OCI-M2 (cell line): ENCODE measurements at regions not wholly inside any gene's neighbourhood (a gene's known extent, or its start where the extent isn't known, plus 50 kb on each side); places are given as distances from the start of the nearest gene placed in this dataset.
"Not testable (repeated sequence)": the region's sequence is repeated elsewhere in the genome, so short reads cannot be mapped to it uniquely, and the experiment has no call there.

Source experiments
- DNase-seq: peaks from one replicate; lab custom pipeline; 2025; ENCODE audit not compliant: unreplicated experiment; lab: John Stamatoyannopoulos, UW

GRCh38 chr20:22815206-22815551 lies 219.9 kb upstream of the SSTR4 start:
- DNase-seq: no peak

DNA sequence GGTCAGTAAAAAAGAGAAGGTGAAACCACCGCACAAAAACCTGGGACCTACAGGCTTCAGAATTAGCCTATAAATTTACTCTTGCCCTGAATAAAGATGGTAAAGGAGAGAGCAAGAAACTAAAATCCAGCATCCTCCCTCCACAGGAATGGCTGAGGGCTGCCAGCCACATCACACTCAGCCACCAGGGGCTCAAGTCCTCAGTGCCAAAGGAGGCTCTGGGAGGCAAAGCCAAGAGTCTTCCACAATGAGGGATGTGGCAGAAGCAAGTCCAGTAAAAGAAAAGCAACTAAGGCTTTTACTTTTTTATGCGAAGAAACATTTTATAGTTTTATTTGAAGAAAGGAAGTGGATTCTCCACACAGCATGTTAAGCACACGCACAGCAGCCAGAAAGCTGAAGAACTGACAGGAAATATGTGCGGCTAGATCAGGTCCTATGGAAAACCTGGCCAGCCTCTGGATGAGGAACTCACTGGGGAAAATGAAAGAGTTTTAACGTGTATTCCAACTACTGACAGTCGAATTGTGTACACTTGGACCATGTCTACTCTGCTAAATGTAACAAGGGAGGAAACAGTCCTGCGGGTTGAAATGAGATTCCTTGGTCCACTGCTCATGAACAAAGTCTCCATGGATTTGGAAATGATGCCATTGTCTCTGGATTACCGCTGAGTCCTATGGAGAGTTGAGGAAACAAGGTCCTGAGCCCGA lies 219.4 kb upstream of the SSTR4 start:
- DNase-seq: no peak

DNA sequence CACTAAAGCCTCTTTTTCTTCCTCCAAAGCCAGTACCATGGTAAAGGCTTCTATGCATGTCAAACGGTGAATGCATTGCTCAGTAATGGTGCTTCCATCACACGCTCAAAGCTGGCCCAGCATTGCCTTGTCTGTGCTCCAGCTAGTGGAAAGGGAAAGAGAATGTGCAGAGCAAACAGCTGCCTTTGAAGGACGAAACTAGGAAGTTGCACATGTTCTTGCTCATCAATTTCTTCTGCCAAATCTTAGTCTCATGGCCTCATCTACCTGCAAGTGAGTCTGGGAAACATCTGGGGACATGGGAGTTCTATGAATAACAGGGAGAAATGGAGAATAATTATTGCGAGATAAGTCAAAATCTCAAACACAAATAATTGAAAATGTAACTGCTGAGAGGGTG lies 216.5 kb upstream of the SSTR4 start:
- no peak for DNase-seq

DNA sequence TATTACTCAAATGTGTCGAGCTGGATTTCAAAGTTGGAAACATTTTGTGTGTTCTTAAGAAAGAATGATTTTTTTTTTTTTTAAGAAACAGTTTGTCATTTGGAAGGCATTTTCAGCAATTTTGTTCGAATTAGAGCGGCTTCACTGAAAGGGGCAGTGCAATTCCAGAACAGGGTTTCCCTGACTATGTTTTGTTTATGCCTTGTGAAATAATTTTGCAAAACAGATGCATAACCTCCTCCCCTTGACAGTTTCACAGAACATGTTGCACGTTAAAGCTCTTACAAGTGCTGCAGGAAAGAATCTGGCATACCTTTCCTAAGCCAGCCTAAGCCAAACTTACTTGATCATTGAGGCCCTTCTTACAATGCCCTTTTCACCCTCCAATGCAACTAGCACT lies 216.0 kb upstream of the SSTR4 start:
- no peak for DNase-seq

DNA sequence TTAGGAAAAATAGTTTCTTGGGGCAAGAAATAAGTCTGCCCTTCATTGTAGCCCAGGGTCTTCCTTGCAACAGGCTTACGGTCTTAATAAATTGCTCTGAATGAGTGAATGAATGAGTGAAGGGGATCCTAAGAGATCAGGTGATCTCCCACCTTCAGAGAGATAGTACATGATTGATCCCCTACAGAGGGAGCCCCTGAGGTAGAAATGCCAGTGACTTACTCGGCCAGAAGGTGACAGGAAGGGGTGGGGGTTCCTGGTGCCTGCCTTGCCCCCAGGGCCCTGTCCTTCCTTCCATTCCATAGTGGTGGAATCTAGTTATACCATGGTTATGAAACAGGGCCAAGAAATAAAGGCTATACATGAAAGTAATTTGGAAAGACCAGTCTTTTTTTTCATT lies 215.3 kb upstream of the SSTR4 start:
- DNase-seq: no peak

DNA sequence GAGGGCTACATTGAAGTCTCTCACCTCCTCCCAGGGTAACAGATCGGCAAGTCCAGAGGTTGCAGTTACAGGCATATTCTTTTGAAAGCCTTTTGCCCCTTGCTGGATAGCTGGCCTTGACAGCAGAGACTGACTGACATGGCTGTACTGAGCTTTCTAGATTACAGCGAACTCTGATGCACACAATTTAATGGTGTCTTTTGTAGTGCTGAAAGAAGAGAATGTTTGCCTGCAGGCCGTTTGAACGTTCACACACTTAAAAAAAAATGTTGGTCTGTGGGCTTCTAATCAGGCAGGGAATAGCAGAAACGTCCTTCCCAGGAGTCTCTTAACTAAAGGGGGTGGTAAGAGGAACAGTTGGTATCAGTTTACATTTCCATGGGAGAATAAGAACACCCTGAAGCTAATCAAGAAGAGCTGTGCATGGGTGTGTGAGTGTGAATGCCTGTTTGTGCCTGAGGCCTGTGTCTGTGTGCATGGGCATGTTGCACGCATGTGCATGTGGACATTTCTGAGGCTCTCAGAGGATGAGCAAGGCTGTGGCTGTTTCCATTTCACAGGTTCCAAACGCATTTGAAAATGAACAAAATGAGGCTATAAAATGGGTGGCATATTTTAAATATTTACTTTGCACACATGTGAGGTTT lies 213.9 kb upstream of the SSTR4 start:
- DNase-seq: no peak

- no peak for DNase-seq
Observed at GRCh38 chr20:22821796-22822195, 213.3 kb upstream of the SSTR4 start.

GRCh38 chr20:22823119-22823518 lies 212.0 kb upstream of the SSTR4 start:
- DNase-seq: no peak

DNA sequence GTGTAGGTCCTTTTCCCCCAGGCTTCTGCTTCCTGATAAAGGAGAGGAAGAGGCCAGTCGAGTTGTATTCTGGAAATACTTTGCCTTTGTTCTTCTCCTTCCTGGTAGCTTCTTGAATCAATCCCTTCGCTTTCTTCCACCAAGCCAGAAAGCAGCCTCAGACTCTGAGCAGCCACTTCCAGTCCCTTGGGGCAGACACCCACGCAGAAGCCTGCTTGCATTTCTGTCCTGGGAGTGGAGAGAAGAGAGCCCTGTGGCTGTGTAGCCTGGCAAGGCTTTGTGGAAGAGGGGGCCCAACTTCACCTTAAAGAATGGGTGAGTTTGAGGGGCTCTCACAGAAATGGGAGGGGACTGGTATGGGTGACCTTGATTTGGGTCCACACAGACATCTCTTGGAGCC lies 211.0 kb upstream of the SSTR4 start:
- DNase-seq: no peak

- no peak for DNase-seq
Observed at GRCh38 chr20:22825076-22825475, 210.0 kb upstream of the SSTR4 start.

DNA sequence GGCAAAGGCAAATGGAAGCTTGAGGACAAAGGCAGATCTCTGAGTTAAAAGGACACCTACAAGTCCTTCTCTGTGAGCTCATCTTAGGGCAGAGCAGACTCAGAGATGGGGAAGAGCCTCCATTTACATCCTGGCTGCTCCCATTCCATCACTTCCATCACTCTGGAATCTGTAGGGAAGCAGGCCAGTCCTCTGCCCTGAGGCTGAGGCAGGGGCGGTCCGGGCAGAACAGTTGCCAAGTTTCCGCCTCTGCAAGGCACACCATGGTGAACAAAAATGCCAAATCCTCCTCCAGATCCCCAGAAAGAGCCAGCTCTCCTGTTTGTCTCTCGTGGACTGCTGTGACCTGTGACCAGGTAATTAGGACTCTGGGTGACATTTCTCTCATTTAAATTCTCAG lies 209.6 kb upstream of the SSTR4 start:
- no peak for DNase-seq

DNA sequence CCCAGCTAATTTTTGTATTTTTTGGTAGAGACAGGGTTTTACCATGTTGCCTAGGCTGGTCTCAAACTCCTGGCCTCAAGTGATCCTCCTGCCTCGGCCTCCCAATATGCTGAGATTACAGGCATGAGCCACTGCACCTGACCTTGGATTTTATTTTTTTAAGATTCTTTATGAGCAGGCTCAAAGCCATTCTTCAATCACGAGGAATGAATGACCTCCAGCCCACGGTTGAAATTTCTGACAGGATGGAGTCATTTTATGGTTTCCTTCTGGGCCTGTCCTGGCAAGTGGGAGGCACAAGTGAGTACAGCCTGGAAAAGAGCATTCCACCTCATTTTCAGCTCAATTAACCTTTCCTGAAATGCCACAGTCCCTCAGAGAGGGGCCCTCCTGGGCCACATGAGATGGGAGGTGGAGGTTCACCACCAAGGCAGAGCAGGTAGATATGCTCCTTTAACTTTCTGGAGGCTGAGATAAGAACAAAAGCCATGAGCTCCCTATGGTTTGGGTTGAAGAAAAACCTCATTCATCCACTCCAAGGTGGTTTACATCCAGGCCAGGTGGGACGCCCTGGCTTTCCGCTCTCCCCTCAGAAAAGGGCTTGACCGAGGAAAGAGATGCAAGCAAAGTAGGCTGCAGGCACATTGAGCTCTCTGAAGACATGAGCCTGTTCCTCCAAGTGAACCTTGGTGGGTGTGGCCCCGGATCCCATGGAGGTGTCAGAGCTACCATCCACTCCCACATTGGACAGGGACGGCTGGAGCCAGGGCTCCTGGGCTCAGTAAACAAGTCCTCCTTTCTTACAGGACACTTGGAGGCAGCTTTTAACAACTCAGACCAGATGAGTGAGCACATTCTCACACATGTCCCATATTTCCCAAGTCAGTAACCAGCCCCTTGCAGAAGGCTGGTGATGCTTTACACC lies 208.5 kb upstream of the SSTR4 start:
- DNase-seq: no peak

- no peak for DNase-seq
Observed at GRCh38 chr20:22827916-22828315, 207.2 kb upstream of the SSTR4 start.

- no peak for DNase-seq
Observed at GRCh38 chr20:22829356-22829755, 205.8 kb upstream of the SSTR4 start.

DNA sequence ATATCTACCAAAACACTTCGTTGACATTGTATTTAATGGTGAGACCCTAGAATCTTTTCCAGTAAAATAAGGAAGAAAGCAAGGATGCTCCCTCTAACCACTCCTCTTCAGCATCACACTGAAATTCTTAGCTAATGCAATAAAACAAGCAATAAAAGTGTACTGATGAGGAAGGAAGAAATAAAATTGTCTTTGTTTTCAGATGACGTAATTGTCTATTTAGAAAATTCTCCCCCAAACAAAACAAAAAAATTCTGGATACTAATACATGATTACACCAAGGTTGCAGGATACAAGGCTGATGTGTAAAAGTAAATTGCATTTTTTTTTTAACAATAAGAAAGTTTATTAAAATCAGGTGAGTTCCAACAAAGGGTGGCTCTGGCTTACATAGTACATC lies 205.0 kb upstream of the SSTR4 start:
- DNase-seq: no peak

GRCh38 chr20:22830715-22831114 lies 204.4 kb upstream of the SSTR4 start:
- not testable (repeated sequence) for DNase-seq

GRCh38 chr20:22833851-22834250 lies 201.3 kb upstream of the SSTR4 start:
- no peak for DNase-seq

- DNase-seq: no peak
Observed at GRCh38 chr20:22834651-22835256, 200.4 kb upstream of the SSTR4 start.

DNA sequence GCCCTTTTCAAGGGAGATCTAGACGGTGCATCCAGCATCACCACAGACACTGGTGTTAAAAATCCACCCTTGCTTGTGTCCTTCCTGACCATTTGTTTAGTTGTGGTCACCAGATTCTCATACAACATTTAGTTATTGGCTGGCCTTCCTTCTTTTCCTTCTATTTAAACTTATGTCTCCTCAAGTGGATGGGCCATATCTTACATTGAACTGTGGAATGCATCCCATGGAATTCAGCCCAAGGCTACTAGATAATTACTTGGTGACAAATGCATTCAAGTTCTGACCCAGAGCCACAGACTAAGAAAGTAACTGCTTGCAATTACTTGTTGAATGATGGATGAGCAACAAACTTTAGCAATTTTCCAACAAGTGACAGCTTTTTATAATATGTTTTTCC lies 198.9 kb upstream of the SSTR4 start:
- no peak for DNase-seq

DNA sequence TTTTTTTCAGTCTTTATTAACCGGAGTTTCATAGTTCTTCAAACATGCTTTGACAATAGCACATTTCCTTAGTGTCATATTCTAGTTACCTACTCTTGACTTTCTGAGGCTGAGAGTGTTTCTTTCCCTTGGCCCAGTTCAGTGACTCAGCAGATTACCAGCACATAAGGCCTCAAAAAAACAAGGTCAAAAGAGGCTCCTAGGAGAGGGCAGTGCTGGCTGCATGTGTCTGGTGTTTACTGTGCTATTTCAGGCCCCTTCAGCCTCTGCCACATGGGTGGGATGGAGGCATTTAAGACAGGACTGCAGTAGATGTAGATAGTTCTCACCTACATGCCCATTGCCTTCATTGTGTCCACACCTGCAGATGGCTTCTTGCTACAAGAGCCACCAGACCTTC lies 198.2 kb upstream of the SSTR4 start:
- no peak for DNase-seq

DNA sequence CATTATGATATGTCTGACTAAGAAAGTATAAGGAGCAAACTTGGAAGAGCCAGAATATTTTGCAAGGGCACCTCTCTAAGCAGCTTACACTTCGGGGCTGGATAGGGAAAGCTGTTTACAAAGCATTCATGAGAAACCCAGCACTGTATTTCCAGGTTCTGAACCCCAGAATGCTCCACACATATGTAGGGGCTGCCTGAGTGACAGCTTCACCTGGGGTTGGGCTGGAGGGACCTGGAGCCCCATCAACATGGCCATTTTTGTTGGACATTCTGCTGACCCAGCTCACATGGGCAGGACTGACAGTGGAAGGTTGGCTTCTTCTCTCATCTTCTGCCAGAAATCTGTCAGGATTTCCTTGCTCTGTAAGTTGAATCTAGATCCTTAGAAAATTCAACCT lies 197.1 kb upstream of the SSTR4 start:
- no peak for DNase-seq

- DNase-seq: no peak
Observed at GRCh38 chr20:22841846-22842245, 193.3 kb upstream of the SSTR4 start.
